ENCODE measurements at regions not wholly inside any gene's neighbourhood (a gene's known extent, or its start where the extent isn't known, plus 50 kb on each side); places are given as distances from the start of the nearest gene placed in this dataset.

DNA sequence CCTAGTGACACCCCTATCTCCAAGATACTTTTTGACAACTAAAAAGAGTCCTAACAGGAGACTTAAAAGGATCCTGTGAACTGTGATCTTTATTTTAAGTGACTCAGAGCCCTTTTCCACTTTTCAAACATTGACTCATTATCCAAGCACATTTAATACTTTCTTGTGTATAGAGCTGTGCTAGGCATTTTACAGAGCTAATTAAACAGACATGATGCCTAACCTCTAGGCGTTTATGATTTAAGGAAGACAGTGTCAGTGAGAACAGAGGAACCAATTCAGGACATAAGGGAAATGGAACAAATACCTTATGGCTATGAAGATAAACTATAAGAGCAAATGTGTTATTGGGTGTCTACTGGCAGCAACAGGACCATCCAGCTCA is 282.6 kb downstream of the TPBG start:
- TF ChIP-seq CTCF (IDR thresholded peaks at IDR 0.05) (no peak), POLR2A (IDR thresholded peaks at IDR 0.05) (no peak)

Measured in right lobe of liver (tissue), 4 donors.